Astrocyte (in vitro differentiated cells and primary cell): ENCODE measurements at regions not wholly inside any gene's neighbourhood (a gene's known extent, or its start where the extent isn't known, plus 50 kb on each side); places are given as distances from the start of the nearest gene placed in this dataset.

Source experiments
- CTCF ChIP-seq: IDR thresholded peaks from 2 replicates; pipeline ENCODE4 v1.5.1; 2011; ENCODE audit warnings: low read depth, mild to moderate bottlenecking, inconsistent platforms, low read length, moderate library complexity; ENCODE audit not compliant: insufficient read depth
- EZH2 ChIP-seq: IDR thresholded peaks from 2 replicates; pipeline ENCODE4 v1.6.1; 2012; ENCODE audit warnings: mild to moderate bottlenecking, low read length, inconsistent platforms; ENCODE audit not compliant: insufficient read depth

- TF ChIP-seq CTCF (no peak), EZH2 (no peak)
Observed at GRCh38 chr5:81842795-81843398, 92.0 kb upstream of the SSBP2 start.
